ENCODE measurements at regions not wholly inside any gene's neighbourhood (a gene's known extent, or its start where the extent isn't known, plus 50 kb on each side); places are given as distances from the start of the nearest gene placed in this dataset.
A peak's percentile ranks its signal among the peaks of the same experiment; 100 is the strongest.

DNA sequence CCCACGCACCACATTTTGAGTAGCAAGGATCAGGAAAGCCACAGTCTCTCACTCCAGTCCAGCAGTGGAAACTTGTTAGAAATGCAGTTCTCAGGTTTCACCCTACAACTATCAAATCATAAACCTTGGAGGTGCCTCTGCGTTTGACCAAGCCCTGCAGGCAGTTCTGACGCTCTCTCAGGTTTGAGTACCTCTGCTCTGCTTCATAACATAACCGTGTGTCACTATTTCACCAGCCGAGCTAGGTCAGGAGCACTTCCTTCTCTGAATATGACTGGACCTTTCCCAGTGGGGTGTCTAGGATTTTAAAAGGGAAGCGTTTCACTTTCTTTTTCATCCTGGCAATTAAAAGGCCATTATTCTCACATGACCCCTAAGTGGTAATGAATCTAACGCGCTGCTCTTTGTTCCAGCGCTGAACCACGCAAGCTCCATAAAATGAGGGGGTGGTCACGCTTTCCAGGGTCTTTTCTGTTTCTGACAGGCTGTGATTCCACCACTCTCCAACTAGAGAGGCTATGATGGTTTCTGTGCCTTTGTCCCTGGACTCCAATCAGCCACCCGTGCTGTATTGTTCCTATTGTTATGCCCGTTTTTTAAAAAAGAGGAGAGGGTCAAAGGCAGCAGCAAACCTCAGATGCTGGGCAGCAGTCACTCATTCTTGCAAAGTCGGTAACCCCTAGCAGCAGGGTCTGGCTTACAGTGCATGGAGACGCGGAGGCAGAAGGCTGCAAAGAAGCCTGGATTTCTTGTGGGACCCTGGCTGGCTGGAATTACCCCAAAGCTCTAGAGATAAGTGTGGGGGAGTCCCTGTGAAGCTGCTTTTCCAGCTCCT, 75.2 kb upstream of the CTNNA2 start:
- H3K4me1 ChIP-seq (replicated peaks in 1 of 4; ENCODE audit: control insufficient read depth in 3 of 4, insufficient read depth in 4 of 4, low read length in 3 of 4), result peaks cover 4 to 10% (median 8%) of the 10 kb centered on the region in 4 experiments; a peak in 5 of 7 replicates
- H4K5ac ChIP-seq (ENCODE audit: insufficient read length, low read depth, low read length), result no peak overlapping the region
- H2BK20ac ChIP-seq (ENCODE audit: low read length), result 0 out of 2 replicates have a peak overlapping the region, but pooled peaks have one; percentile 22
- no peak overlapping the region for H4K8ac ChIP-seq (ENCODE audit: extremely low read depth, insufficient read depth, low read length)
- ChIA-PET POLR2A (ENCODE audit: partially characterized antibody) (interaction anchor here (0.5 kb wide), 1 partner anchor 1139 kb away, joined by 3 read pairs; no protein-coding TSS in a partner anchor), CTCF (ENCODE audit: partially characterized antibody) (no interaction called here)
- no peaks in the 10 kb centered on the region for H3K27me3 ChIP-seq (replicated peaks in 1 of 4; ENCODE audit: control insufficient read depth in 3 of 4, extremely low read depth in 1 of 4, insufficient read depth in 3 of 4, low read length in 3 of 4)
- peak overlapping the region; percentile 15 to 32 for H3K4me2 ChIP-seq (ENCODE audit: insufficient read depth in 1 of 2, low read depth in 2 of 2, low read length in 2 of 2)
- peak overlapping the region in 1 of 4 experiments; percentile 11; a peak in 1 of 8 replicates for H3K4me3 ChIP-seq (ENCODE audit: extremely low read depth in 1 of 4, insufficient read depth in 2 of 4, low read depth in 3 of 4, low read length in 4 of 4)
- peak overlapping the region; percentile 35; the same call in 1 of the 2 replicates for H2BK5ac ChIP-seq (ENCODE audit: low read depth, low read length)
- DNase-seq (ENCODE audit: low read depth in 1 of 2, low spot score in 2 of 2) (peak in 1 of 2 experiments; percentile 47), FAIRE-seq (peak; percentile 32)
- H3K56ac ChIP-seq (replicated peaks; ENCODE audit: insufficient read length, low read depth, low read length), result no peak overlapping the region
- WGBS, 2 experiments (ENCODE audit: extremely low coverage in 1 of 2, insufficient coverage in 1 of 2, insufficient read length in 1 of 2, insufficient replicate concordance in 2 of 2, low coverage in 1 of 2, low lambda C conversion rate in 2 of 2, missing lambda C conversion rate in 1 of 2), result 59% methylated on average over 16 of the region's 16 CpGs; no CpG with 5 or more reads in 1 of the 2 experiments
- H3K9ac ChIP-seq (replicated peaks in 1 of 4; ENCODE audit: extremely low read depth in 1 of 4, low read depth in 3 of 4, low read length in 3 of 4), result no peak overlapping the region
- no peaks in the 10 kb centered on the region for H3K9me3 ChIP-seq (ENCODE audit: insufficient read depth in 2 of 2, low read depth in 1 of 2, low read length in 1 of 2)
- peak overlapping the region; percentile 74; the same call in 1 of the 2 replicates for H3K18ac ChIP-seq (ENCODE audit: extremely low read depth, low read length)
- no peak overlapping the region for H3K27ac ChIP-seq (ENCODE audit: low read depth, low read length)
- peak overlapping the region; percentile 18; the same call in 1 of the 2 replicates for H2BK15ac ChIP-seq (ENCODE audit: low read length)
- H3K14ac ChIP-seq (ENCODE audit: insufficient read length), result no peak overlapping the region
- no peak overlapping the region for H2AK5ac ChIP-seq (ENCODE audit: low read depth, low read length)
- no peaks in the 10 kb centered on the region for H3K79me1 ChIP-seq (ENCODE audit: low read depth, low read length)
- no peaks in the 10 kb centered on the region for H3K36me3 ChIP-seq (ENCODE audit: control insufficient read depth in 2 of 4, insufficient read depth in 4 of 4, low read length in 3 of 4)
- no peak overlapping the region for H2BK120ac ChIP-seq (replicated peaks; ENCODE audit: low read depth, low read length)
- no peak overlapping the region for H3K23ac ChIP-seq (ENCODE audit: insufficient read length)
- no peak overlapping the region for H3K4ac ChIP-seq (replicated peaks; ENCODE audit: insufficient read length, low read depth, low read length)
- peak overlapping the region; percentile 97 for H2AFZ ChIP-seq (ENCODE audit: low read length)
- no peaks in the 10 kb centered on the region for H3K79me2 ChIP-seq (ENCODE audit: control insufficient read depth in 1 of 2, insufficient read depth in 2 of 2, low read length in 2 of 2)
- no peaks in the 10 kb centered on the region for H3K23me2 ChIP-seq (ENCODE audit: low read depth, low read length)
- H2BK12ac ChIP-seq (ENCODE audit: low read depth, low read length), result peak overlapping the region; percentile 52
- no peak overlapping the region for H4K91ac ChIP-seq (replicated peaks; ENCODE audit: insufficient read length, low read length)
- H4K20me1 ChIP-seq (replicated peaks in 1 of 2; ENCODE audit: control insufficient read depth in 1 of 2, insufficient read depth in 2 of 2, low read length in 2 of 2), result no peaks in the 10 kb centered on the region
- TF ChIP-seq SIX5 (IDR thresholded peaks at IDR 0.05; ENCODE audit: low read depth, low read length) (no peak), POLR2AphosphoS5 (IDR thresholded peaks at IDR 0.05; ENCODE audit: low read depth, low read length) (no peak), KDM1A (IDR thresholded peaks at IDR 0.05; ENCODE audit: borderline replicate concordance, low read length) (no peak), GTF2F1 (IDR thresholded peaks at IDR 0.05; ENCODE audit: borderline replicate concordance, low read depth, low read length) (no peak), BACH1 (IDR thresholded peaks at IDR 0.05; ENCODE audit: low read length) (no peak), GABPA (IDR thresholded peaks at IDR 0.05; ENCODE audit: borderline replicate concordance, insufficient read depth, low read length) (no peak), RNF2 (IDR thresholded peaks at IDR 0.05; ENCODE audit: borderline replicate concordance, low read depth, low read length, missing control alignments, poor library complexity, severe bottlenecking) (no peak), SP2 (IDR thresholded peaks at IDR 0.05; ENCODE audit: low read length) (no peak), SP1 (IDR thresholded peaks at IDR 0.05; ENCODE audit: low read depth, low read length) (no peak), HDAC6 (IDR thresholded peaks at IDR 0.05; ENCODE audit: low read depth, low read length) (no peak), MAFK (IDR thresholded peaks at IDR 0.05; ENCODE audit: low read depth, low read length) (no peak), NANOG (IDR thresholded peaks at IDR 0.05; ENCODE audit: insufficient read depth, low read depth, low read length, poor library complexity, severe bottlenecking) (no peak)

Data from H1 (cell line).